ENCODE measurements at regions not wholly inside any gene's neighbourhood (a gene's known extent, or its start where the extent isn't known, plus 50 kb on each side); places are given as distances from the start of the nearest gene placed in this dataset.

GRCh38 chr5:115463983-115464382 lies 80.6 kb downstream of the FEM1C start:
- Histone ChIP-seq H3K9ac (ENCODE audit: extremely low read depth, insufficient read length, low read length) (no peak overlapping the region), H3K23ac (ENCODE audit: insufficient read length, low read depth, low read length) (no peak overlapping the region), H3T11ph (ENCODE audit: low read length) (no peak overlapping the region), H3K9me3 (ENCODE audit: control insufficient read depth, low read depth, low read length) (no peaks in the 10 kb centered on the region), H2BK120ac (ENCODE audit: low read depth, low read length, poor library complexity, severe bottlenecking) (no peak overlapping the region), H3K4me2 (ENCODE audit: insufficient read depth, insufficient read length, low read length) (no peak overlapping the region), H3K18ac (ENCODE audit: insufficient read length, low read depth, low read length) (no peak overlapping the region), H3K79me1 (ENCODE audit: insufficient read depth, low read depth, low read length, poor library complexity, severe bottlenecking) (no peaks in the 10 kb centered on the region), H2BK5ac (ENCODE audit: insufficient read length, low read length) (no peak overlapping the region), H2AK5ac (ENCODE audit: insufficient read length, low read length) (no peak overlapping the region), H3K23me2 (ENCODE audit: insufficient read length, low read depth, low read length, poor library complexity, severe bottlenecking) (no peaks in the 10 kb centered on the region), H4K5ac (ENCODE audit: insufficient read length, low read depth, low read length) (no peak overlapping the region), H3K27me3 (ENCODE audit: insufficient read depth, low read length) (no peaks in the 10 kb centered on the region), H2BK20ac (ENCODE audit: low read depth, low read length, poor library complexity, severe bottlenecking) (no peak overlapping the region), H2AFZ (ENCODE audit: low read length) (no peak overlapping the region), H3K4ac (ENCODE audit: low read depth, low read length) (no peak overlapping the region), H4K91ac (ENCODE audit: insufficient read length, low read depth, low read length) (no peak overlapping the region), H3K27ac (ENCODE audit: insufficient read length, low read depth, low read length) (no peak overlapping the region), H3K79me2 (ENCODE audit: insufficient read depth, low read length) (no peaks in the 10 kb centered on the region), H3K4me1 (ENCODE audit: insufficient read depth, low read length) (no peaks in the 10 kb centered on the region), H3K14ac (ENCODE audit: insufficient read depth, low read length) (no peak overlapping the region), H2BK12ac (ENCODE audit: insufficient read length, low read depth, low read length) (no peak overlapping the region), H3K56ac (ENCODE audit: insufficient read length, low read depth, low read length) (no peak overlapping the region), H4K20me1 (ENCODE audit: control insufficient read depth, insufficient read depth, insufficient read length) (no peaks in the 10 kb centered on the region), H2BK15ac (ENCODE audit: low read depth, low read length) (no peak overlapping the region), H4K8ac (replicated peaks; ENCODE audit: insufficient read length, low read depth, low read length) (no peak overlapping the region)
- Mint-ChIP-seq H3K4me3 (no peak overlapping the region), H3K27me3 (ENCODE audit: low read depth) (no peaks in the 10 kb centered on the region), H3K27ac (no peak overlapping the region), H3K4me1 (peaks cover 0 to 5% of the 10 kb centered on the region in 2 experiments; a peak in 2 of 4 replicates), H3K9me3 (no peaks in the 10 kb centered on the region; a peak in 1 of 5 replicates), H3K36me3 (ENCODE audit: insufficient read depth in 1 of 3, low read depth in 3 of 3) (no peaks in the 10 kb centered on the region)
- TF ChIP-seq CTCF (conservative IDR thresholded peaks at IDR 0.05), result no peak
- no peak for DNase-seq
- no CpG with 5 or more reads among the region's 1 CpG for WGBS (ENCODE audit: extremely low coverage, insufficient read length, low lambda C conversion rate)
